Nephron progenitor cell (in vitro differentiated cells): ENCODE measurements at regions not wholly inside any gene's neighbourhood (a gene's known extent, or its start where the extent isn't known, plus 50 kb on each side); places are given as distances from the start of the nearest gene placed in this dataset.

Source experiments
- DNase-seq: peaks from one replicate; pipeline ENCODE4 v3.0.0; 2021
- H3K27ac Mint-ChIP-seq: 2 replicates; pipeline ENCODE4 v1.8.0; 2021; ENCODE audit warnings: mild to moderate bottlenecking, moderate library complexity, mixed read lengths
- H3K27me3 Mint-ChIP-seq: 2 replicates; pipeline ENCODE4 v1.8.0; 2021; ENCODE audit warnings: mild to moderate bottlenecking, low read depth, mixed read lengths; ENCODE audit not compliant: poor library complexity
- H3K36me3 Mint-ChIP-seq: 2 replicates; pipeline ENCODE4 v1.8.0; 2021; ENCODE audit warnings: low read depth, mixed read lengths
- H3K4me1 Mint-ChIP-seq: 2 replicates; pipeline ENCODE4 v1.8.0; 2021; ENCODE audit warnings: mixed read lengths
- H3K4me3 Mint-ChIP-seq: 2 replicates; pipeline ENCODE4 v1.8.0; 2021; ENCODE audit warnings: mild to moderate bottlenecking, moderate library complexity, mixed read lengths
- H3K9me3 Mint-ChIP-seq: 2 replicates; pipeline ENCODE4 v1.8.0; 2021; ENCODE audit warnings: mild to moderate bottlenecking, moderate library complexity, mixed read lengths
- CTCF ChIP-seq: fragments of 200-600 bp; sonication (generic); IDR thresholded peaks from 2 replicates; pipeline ENCODE4 v1.5.0; 2021; ENCODE audit warnings: antibody characterized with exemption

GRCh38 chr2:226183550-226183949 lies 616.1 kb downstream of the IRS1 start:
- no peaks in the 10 kb centered on the region for H3K27me3 Mint-ChIP-seq
- H3K4me3 Mint-ChIP-seq: no peak overlapping the region
- no peak for DNase-seq
- H3K9me3 Mint-ChIP-seq: peaks cover under 1% of the 10 kb centered on the region
- no peak overlapping the region for H3K27ac Mint-ChIP-seq
- H3K4me1 Mint-ChIP-seq: peaks cover 57% of the 10 kb centered on the region
- no peaks in the 10 kb centered on the region for H3K36me3 Mint-ChIP-seq
- no peak for TF ChIP-seq CTCF

GRCh38 chr2:226183033-226183432 lies 616.6 kb downstream of the IRS1 start:
- no peak overlapping the region for H3K27ac Mint-ChIP-seq
- no peaks in the 10 kb centered on the region for H3K36me3 Mint-ChIP-seq
- H3K9me3 Mint-ChIP-seq: peaks cover 5% of the 10 kb centered on the region
- TF ChIP-seq CTCF: no peak
- no peak overlapping the region for H3K4me3 Mint-ChIP-seq
- no peaks in the 10 kb centered on the region for H3K27me3 Mint-ChIP-seq
- no peak for DNase-seq
- peaks cover 60% of the 10 kb centered on the region for H3K4me1 Mint-ChIP-seq

GRCh38 chr2:226181909-226182308 lies 617.7 kb downstream of the IRS1 start:
- no peaks in the 10 kb centered on the region for H3K27me3 Mint-ChIP-seq

GRCh38 chr2:226180281-226180884 lies 619.2 kb downstream of the IRS1 start:
- Mint-ChIP-seq H3K27me3 (no peaks in the 10 kb centered on the region), H3K27ac (peak overlapping the region; percentile 88), H3K4me3 (no peak overlapping the region), H3K9me3 (peaks cover 6% of the 10 kb centered on the region), H3K4me1 (peaks cover 47% of the 10 kb centered on the region), H3K36me3 (no peaks in the 10 kb centered on the region)
- peak; percentile 23 for DNase-seq
- no peak for TF ChIP-seq CTCF

More at GRCh38 chr2:226181909-226182308, 617.7 kb downstream of the IRS1 start:
- no peaks in the 10 kb centered on the region for H3K36me3 Mint-ChIP-seq
- no peak for DNase-seq
- no peak for TF ChIP-seq CTCF
- H3K27ac Mint-ChIP-seq: peak overlapping the region; percentile 14
- H3K4me1 Mint-ChIP-seq: peaks cover 52% of the 10 kb centered on the region
- peaks cover 6% of the 10 kb centered on the region for H3K9me3 Mint-ChIP-seq
- H3K4me3 Mint-ChIP-seq: no peak overlapping the region

- no peak for DNase-seq
- Mint-ChIP-seq H3K27ac (peak overlapping the region; percentile 23), H3K4me1 (peaks cover 41% of the 10 kb centered on the region), H3K4me3 (no peak overlapping the region), H3K27me3 (no peaks in the 10 kb centered on the region), H3K36me3 (no peaks in the 10 kb centered on the region), H3K9me3 (peaks cover 6% of the 10 kb centered on the region)
- no peak for TF ChIP-seq CTCF
Observed at GRCh38 chr2:226179010-226179409, 620.6 kb downstream of the IRS1 start.

- DNase-seq: no peak
- H3K27ac Mint-ChIP-seq: no peak overlapping the region
- no peaks in the 10 kb centered on the region for H3K27me3 Mint-ChIP-seq
- no peak for TF ChIP-seq CTCF
- no peak overlapping the region for H3K4me3 Mint-ChIP-seq
- H3K36me3 Mint-ChIP-seq: no peaks in the 10 kb centered on the region
- peaks cover 31% of the 10 kb centered on the region for H3K4me1 Mint-ChIP-seq
- H3K9me3 Mint-ChIP-seq: peaks cover 6% of the 10 kb centered on the region
Observed at GRCh38 chr2:226176283-226176984, 623.2 kb downstream of the IRS1 start.
